Loucy (cell line): ENCODE measurements at regions not wholly inside any gene's neighbourhood (a gene's known extent, or its start where the extent isn't known, plus 50 kb on each side); places are given as distances from the start of the nearest gene placed in this dataset.
"Not testable (repeated sequence)": the region's sequence is repeated elsewhere in the genome, so short reads cannot be mapped to it uniquely, and the experiment has no call there.

ENCODE experiments used
- CTCF ChIP-seq: fragments of 200-600 bp; sonication (generic); conservative IDR thresholded peaks from 2 replicates; pipeline ENCODE4 v1.5.1; 2014; ENCODE audit warnings: mild to moderate bottlenecking, antibody characterized with exemption, low read length
- EZH2phosphoT487 ChIP-seq: fragments of 200-600 bp; IDR thresholded peaks from 2 replicates; pipeline ENCODE4 v1.6.1; 2018; ENCODE audit warnings: antibody characterized with exemption, mild to moderate bottlenecking, moderate library complexity, borderline replicate concordance

DNA sequence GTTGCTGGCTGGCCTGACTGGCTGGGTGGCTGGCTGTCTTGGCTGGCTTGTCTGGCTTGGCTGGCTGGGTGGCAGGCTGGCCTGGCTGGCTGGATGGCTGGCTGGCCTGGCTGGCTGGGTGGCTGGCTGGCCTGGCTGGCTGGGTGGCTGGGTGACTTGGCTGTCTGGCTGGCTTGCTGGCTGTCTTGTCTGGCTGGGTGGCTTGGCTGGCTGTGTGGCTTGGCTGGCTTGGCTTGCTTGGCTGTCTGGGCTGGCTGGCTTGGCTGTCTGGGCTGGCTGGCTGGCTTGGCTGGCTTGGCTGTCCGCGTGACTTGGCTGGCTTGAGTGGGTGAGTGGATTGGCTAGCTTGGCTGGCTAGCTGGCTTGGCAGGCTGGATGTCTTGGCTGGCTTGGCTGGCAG is 2835.6 kb downstream of the RPIA start:
- TF ChIP-seq CTCF, EZH2phosphoT487: not testable (repeated sequence)
